Upper lobe of left lung (tissue), 4 donors: ENCODE measurements at regions not wholly inside any gene's neighbourhood (a gene's known extent, or its start where the extent isn't known, plus 50 kb on each side); places are given as distances from the start of the nearest gene placed in this dataset.

Source experiments
- CTCF ChIP-seq, 6 experiments: fragments of 450-650 bp in 4 of 6; fragments of 200-600 bp in 2 of 6; sonication (generic) in 2 of 6; IDR thresholded peaks; one replicate each; pipeline ENCODE4 v1.5.1; 2016 to 2019; ENCODE audit warnings: antibody characterized with exemption in 6 of 6
- EP300 ChIP-seq, 4 donors: sonication (generic); formaldehyde crosslinking; IDR thresholded peaks; one replicate each; pipeline ENCODE4 v1.5.1; 2017; ENCODE audit warnings: antibody characterized with exemption in 4 of 4, control low read depth in 2 of 4
- POLR2A ChIP-seq, 4 donors: fragments of 450-650 bp; IDR thresholded peaks; one replicate each; pipeline ENCODE4 v1.5.1; 2016 to 2017; ENCODE audit warnings: antibody characterized with exemption in 4 of 4, mild to moderate bottlenecking in 2 of 4

- TF ChIP-seq CTCF (IDR thresholded peaks at IDR 0.05), result no peak
- no peak for TF ChIP-seq EP300 (IDR thresholded peaks at IDR 0.05)
- no peak for TF ChIP-seq POLR2A (IDR thresholded peaks at IDR 0.05)
These were observed 102.7 kb upstream of the PLEKHG7 start for GRCh38 chr12:92600052-92600451.
